Myocyte (in vitro differentiated cells): ENCODE measurements at regions not wholly inside any gene's neighbourhood (a gene's known extent, or its start where the extent isn't known, plus 50 kb on each side); places are given as distances from the start of the nearest gene placed in this dataset.
A peak's percentile ranks its signal among the peaks of the same experiment; 100 is the strongest.
"Not testable (repeated sequence)": the region's sequence is repeated elsewhere in the genome, so short reads cannot be mapped to it uniquely, and the experiment has no call there.

ENCODE experiments used
- DNase-seq: peaks from one replicate; pipeline ENCODE4 v3.0.0-alpha.2; 2012; ENCODE audit warnings: low read depth

GRCh38 chr2:193428336-193428818, 1233.6 kb upstream of the TMEFF2 start:
- DNase-seq, result no peak

- not testable (repeated sequence) for DNase-seq
These were observed 1217.6 kb upstream of the TMEFF2 start for GRCh38 chr2:193412368-193412767.

- no peak for DNase-seq
These were observed 1215.2 kb upstream of the TMEFF2 start for GRCh38 chr2:193409951-193410350.

- DNase-seq, result no peak
These were observed 1187.8 kb upstream of the TMEFF2 start for GRCh38 chr2:193382583-193382982.

DNA sequence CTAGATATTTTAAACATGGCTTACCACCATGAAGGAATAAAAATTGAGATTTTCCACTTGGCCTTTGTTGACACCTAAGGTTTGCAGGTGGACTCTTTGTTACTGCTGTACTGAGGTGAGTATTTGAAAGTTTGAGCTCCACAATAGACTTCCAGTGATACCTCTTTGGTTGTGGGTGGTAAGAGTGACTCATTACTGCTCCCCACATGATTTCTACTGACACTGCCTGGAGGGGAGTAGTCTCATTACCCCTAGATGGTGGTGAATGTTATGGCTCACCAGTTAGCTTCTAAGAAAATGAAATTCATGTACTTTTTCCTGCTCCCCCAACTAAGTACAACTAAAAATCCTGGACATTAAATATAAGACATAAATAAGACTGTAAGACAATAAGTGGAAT, 1183.1 kb upstream of the TMEFF2 start:
- DNase-seq, result no peak

- DNase-seq, result no peak
These were observed 1178.4 kb upstream of the TMEFF2 start for GRCh38 chr2:193373120-193373519.

DNA sequence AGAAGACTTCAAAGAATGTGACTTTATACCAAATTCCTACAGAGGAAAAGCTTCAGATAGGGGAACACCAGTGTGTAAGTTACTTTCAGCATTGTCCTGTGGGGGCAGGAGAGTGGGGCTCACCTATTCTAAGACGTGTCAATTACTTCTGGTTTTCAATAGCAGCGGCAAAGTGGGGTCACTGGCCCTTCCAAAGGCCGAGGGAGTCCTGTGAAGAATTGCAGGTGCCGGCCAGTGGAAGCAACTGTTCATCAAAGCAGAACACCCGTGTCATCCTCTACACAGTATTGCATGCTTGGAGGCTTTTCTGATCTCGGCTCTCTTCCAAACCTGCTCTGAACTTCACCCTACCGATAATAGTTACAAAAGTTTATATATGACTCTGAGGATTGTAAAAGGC, 1176.5 kb upstream of the TMEFF2 start:
- no peak for DNase-seq

DNA sequence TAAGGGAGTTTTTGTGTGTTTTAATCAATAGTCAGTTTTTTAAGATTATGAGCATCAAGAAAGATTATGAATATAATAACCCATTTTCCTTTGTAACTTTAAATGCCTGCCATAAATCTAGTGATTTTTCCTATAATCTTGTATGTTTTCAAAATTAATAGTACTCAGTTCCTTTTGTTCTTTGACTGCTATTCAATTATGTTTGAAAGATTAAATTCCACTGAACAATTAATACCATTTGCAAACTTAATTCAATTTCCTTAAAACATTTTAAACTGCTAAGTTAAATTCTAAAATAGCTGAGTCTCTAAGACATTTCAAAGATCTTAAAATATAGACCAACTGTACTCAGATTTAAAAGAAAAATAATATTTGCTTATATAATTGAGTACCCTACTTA, 1173.9 kb upstream of the TMEFF2 start:
- DNase-seq, result no peak

DNA sequence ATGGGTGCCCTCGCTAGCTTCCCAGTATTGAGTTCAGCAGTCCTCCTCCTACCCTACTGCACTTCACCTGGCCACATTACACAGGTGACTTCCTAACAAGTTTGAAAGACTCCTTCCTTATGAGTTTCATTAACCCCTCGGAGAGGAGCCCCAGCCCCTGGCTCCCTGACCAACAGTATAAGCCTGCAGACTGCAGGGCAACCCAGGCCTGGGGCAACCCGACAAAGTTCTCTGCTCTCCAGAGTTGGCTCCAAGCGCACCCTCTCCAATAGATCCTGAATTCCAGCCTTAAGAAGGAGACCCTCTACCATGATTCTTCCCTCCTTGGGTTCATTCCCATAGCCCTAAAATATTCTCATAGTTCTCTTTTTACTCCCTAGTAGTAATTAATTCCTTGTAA, 1162.8 kb upstream of the TMEFF2 start:
- no peak for DNase-seq

DNA sequence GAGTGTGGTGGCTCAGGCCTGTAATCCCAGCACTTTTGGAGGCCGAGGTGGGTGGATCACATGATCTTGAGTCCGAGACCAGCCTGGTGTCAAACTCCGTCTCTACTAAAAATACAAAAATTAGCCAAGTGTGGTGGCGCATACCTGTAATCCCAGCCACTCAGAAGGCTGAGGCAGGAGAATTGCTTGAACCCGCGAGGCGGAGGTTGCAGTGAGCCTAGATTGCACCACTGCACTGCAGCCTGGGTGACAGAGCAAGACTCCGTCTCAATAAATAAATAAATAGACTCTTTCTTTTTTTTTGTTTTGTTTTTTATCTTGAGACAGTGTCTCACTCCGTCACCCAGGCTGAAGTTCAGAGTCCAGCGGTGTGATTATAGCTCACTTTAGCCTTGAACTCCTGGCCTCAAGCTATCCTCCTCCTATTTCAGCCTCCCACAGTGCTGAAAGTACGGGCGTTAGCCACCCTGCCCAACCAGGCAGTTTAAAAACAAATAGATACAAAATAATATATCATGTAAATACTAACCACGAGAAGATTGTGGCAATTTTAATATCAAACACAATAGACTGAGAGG, 1158.0 kb upstream of the TMEFF2 start:
- DNase-seq, result not testable (repeated sequence)

DNA sequence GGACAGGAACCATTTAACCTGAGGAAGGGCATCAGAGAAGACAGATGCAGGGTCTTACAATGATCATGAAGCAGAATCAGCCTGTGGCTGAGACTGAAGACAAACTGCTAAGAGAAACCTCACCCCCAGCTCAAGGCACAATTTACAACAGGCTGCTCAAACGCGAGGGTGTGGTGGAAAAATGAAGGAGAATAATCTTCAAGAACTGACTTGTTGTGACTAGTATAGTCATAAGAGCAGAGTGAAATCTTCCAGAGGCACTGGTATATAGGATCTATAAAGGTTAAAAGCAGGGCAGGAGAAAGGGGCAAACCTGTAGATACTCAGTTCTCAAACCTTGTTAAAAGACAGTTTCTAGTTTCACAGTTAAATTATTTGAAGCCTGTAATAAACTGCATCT, 1155.8 kb upstream of the TMEFF2 start:
- DNase-seq, result no peak

- no peak for DNase-seq
These were observed 1154.9 kb upstream of the TMEFF2 start for GRCh38 chr2:193349642-193350041.

GRCh38 chr2:193348055-193348454, 1153.3 kb upstream of the TMEFF2 start:
- no peak for DNase-seq

DNA sequence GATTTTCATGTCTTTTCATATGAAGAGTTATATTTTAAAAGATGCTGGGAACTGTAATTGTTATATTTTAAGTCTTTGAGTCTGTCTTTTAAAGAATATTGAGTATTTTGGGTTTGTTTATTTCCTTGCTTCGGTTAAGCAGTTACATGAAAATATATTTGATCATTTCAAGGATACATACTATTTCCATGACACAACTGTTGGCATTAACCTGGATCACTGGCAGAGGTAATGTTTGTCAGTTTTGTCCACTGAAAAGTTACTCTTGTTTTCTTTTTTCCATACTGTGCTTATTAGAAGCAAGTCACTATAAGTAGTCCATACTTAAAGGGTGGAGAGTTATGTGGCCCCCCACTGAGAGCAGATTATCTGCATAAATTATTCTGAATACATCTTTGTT, 1142.0 kb upstream of the TMEFF2 start:
- DNase-seq, result no peak

GRCh38 chr2:193334401-193334800, 1139.7 kb upstream of the TMEFF2 start:
- no peak for DNase-seq

GRCh38 chr2:193333539-193333938, 1138.8 kb upstream of the TMEFF2 start:
- DNase-seq, result no peak

DNA sequence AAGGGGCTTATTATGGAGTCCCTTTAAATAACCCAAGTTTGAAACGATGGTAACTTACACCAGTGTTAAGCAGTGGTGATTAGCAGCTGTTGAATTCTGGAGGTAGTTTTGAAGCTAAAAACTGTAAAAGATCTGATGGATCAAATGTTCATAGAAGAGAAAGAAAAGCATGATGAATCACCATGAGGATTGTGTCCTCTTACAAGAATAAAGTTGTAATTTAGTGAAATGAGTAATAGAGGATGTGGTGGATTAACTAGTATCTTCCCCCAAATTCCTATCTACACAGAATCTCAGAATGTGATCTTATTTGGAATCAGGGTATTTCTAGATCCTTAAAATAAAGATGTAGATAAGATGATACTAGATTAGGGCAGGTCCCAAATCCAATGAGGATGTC, 1138.2 kb upstream of the TMEFF2 start:
- peak; percentile 40 for DNase-seq

DNA sequence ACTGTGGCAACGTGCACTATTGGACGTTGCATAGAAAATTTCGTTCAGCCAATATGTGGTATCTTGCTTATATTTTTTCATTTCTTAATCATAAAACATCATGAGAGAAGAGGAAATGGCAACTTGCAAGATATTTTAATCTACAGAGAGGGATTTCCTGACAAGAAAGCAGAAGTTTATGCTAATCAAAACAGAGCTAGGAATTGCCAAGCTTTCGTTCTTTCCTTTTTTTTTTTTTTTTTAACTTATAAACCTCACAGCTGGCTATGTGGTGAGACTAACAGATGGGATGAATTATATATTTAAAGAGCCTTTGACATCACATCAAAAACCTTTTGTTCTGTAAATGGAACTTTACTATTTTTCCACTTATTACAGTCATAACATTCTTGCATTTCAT, 1136.9 kb upstream of the TMEFF2 start:
- peak; percentile 23 for DNase-seq

GRCh38 chr2:193326296-193326695, 1131.6 kb upstream of the TMEFF2 start:
- no peak for DNase-seq

DNA sequence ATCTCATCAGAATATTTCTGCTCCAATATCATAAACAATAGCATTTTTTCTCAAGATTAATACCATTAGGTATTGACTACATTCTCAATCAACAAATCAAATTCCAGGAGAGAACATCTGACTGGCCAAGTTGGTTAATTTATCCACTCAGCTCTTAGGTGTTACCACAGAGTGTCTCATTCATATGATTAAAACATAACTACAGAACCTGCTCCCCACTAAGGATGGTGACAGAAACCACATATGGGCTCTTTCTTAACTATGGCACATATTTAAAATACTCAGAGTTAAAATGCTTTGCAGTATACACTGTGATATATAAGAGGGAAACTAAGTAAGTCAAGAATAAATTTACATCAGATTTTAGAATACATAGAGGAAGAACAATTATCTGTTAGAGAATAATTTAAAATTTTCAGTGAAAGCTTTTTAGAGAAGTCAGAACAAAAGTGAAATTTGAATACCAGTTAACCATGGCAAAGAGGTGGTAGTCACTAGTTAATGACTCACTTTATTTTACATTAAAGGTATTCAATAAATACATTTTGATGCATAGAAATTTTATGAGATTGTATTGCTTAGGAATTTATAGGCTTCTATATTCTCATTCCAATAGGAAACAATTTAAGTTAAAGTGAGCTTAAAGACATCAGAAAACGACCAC, 1120.8 kb upstream of the TMEFF2 start:
- no peak for DNase-seq

DNA sequence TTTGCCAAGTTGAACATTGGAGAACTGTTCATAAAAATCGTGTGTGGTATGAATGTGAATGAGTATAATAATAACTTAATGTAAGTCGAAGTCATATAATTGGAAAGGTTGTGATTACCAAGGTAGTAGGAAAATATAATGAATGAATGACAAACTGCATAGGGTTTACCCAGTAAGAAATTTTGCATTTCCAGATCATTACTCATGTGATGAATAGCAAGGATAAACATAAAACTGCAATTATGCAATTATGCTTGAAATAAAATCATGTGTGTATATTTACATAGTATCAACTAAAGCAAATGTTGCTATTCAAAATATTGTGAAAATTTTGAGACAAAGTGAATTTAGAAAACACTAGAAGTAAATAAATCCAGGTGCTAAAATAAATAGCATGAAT, 1108.7 kb upstream of the TMEFF2 start:
- DNase-seq, result no peak

DNA sequence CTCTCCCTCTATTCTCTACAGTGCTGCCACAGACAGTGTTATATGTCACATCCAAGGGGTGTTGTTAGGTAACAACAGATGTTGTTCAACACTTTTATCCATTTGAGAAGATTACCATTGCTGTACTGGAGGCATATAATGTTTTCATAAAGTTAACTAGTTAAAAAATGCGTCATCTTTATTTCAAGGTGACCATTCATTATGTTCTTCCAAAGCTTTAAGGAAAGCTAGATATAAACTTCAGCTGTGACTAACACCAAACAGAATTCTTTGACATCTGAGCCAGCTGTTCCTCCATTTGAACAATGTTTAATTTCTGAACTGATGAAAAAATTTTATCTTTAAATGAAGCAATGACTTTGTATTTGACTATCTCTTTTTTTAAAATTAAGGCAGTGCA, 1099.6 kb upstream of the TMEFF2 start:
- peak; percentile 8 for DNase-seq

DNA sequence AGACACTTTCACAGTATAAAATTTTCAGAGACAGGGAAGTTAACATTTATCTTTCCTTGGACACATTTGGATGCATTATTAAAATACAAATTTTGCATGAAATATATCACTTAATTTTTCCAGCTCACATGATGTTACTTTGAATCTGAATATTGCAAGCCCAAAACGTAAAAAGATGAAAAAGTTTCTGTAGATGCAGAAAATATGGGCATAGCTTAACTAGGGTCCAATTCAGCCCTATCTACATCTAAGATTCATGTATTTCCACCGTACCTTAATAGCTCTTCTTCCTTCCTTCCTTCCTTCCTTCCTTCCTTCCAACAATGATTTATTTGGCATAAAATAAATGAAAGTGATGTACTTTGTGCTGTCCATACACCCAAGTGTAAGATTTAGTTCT, 1084.6 kb upstream of the TMEFF2 start:
- no peak for DNase-seq
